ENCODE measurements at regions not wholly inside any gene's neighbourhood (a gene's known extent, or its start where the extent isn't known, plus 50 kb on each side); places are given as distances from the start of the nearest gene placed in this dataset.

DNA sequence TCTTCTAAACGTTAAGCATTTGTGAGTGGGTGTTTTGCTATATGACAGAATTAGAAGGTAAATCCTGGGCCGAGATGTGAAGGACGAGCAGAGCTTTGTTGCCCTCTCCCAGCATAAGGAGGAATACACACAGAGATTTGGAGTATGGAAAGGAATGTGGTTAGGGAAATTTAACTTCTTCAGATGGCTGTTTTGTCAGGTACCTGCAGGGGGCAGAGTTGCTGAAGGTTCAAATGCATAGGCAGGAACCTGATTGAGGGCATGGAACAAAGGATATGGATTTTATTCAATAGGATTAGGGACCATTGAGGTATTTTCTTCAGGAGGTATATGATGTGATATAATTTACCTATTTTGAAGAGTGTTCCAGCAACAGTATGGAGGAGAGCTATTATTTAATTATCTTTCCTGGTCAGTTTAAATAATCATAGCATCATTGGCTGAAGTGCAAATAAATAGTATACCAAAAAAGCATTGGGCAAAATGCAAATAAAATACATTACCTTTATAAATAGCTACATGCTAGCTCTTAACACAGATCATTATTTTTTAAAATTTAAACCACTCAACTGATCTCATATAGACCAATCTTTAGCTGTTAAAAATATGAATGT lies 143.6 kb downstream of the SLIT2 start:
- TF ChIP-seq, protein P1, sequence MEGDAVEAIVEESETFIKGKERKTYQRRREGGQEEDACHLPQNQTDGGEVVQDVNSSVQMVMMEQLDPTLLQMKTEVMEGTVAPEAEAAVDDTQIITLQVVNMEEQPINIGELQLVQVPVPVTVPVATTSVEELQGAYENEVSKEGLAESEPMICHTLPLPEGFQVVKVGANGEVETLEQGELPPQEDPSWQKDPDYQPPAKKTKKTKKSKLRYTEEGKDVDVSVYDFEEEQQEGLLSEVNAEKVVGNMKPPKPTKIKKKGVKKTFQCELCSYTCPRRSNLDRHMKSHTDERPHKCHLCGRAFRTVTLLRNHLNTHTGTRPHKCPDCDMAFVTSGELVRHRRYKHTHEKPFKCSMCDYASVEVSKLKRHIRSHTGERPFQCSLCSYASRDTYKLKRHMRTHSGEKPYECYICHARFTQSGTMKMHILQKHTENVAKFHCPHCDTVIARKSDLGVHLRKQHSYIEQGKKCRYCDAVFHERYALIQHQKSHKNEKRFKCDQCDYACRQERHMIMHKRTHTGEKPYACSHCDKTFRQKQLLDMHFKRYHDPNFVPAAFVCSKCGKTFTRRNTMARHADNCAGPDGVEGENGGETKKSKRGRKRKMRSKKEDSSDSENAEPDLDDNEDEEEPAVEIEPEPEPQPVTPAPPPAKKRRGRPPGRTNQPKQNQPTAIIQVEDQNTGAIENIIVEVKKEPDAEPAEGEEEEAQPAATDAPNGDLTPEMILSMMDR (IDR thresholded peaks at IDR 0.05): peak; percentile 26 to 55 (median 42)
- no peak for TF ChIP-seq POLR2A (IDR thresholded peaks at IDR 0.05)
